HEK293T (cell line): ENCODE measurements at regions not wholly inside any gene's neighbourhood (a gene's known extent, or its start where the extent isn't known, plus 50 kb on each side); places are given as distances from the start of the nearest gene placed in this dataset.

Source experiments
- CTCF ChIA-PET: fragments of 350-600 bp; formaldehyde crosslinking; extraction: SDS; loops from one replicate; lab custom pipeline; 2021; ENCODE audit warnings: antibody characterized with exemption, inconsistent platforms; lab: Yijun Ruan, JAX
- POLR2A ChIA-PET: fragments of 350-600 bp; formaldehyde crosslinking; extraction: SDS; loops from one replicate; lab custom pipeline; 2020; ENCODE audit warnings: antibody characterized with exemption, inconsistent platforms; lab: Yijun Ruan, JAX
- DNase-seq: peaks from one replicate; pipeline ENCODE4 v3.0.0; 2012; ENCODE audit warnings: mixed read lengths; ENCODE audit errors: extremely low spot score
- ARNT ChIP-seq: fragments of 450-650 bp; IDR thresholded peaks from 2 replicates; pipeline ENCODE4 v1.6.1; 2017; ENCODE audit warnings: mild to moderate bottlenecking
- BHLHE40 ChIP-seq: fragments of 450-650 bp; IDR thresholded peaks from 2 replicates; pipeline ENCODE4 v1.6.1; 2016; ENCODE audit warnings: mild to moderate bottlenecking, moderate library complexity, borderline replicate concordance
- CTBP1 ChIP-seq: fragments of 450-650 bp; IDR thresholded peaks from 2 replicates; pipeline ENCODE4 v1.6.1; 2016; ENCODE audit warnings: borderline replicate concordance
- ELF4 ChIP-seq: fragments of 450-650 bp; IDR thresholded peaks from 2 replicates; pipeline ENCODE4 v1.6.1; 2017; ENCODE audit warnings: antibody characterized with exemption
- FOXA1 ChIP-seq: fragments of 450-650 bp; IDR thresholded peaks from 2 replicates; pipeline ENCODE4 v1.6.1; 2016; ENCODE audit warnings: mild to moderate bottlenecking
- FOXK2 ChIP-seq: fragments of 450-650 bp; IDR thresholded peaks from 2 replicates; pipeline ENCODE4 v1.6.1; 2016; ENCODE audit warnings: mild to moderate bottlenecking
- FOXM1 ChIP-seq: fragments of 450-650 bp; IDR thresholded peaks from 2 replicates; pipeline ENCODE4 v1.6.1; 2017; ENCODE audit warnings: mild to moderate bottlenecking, borderline replicate concordance
- HDGF ChIP-seq: fragments of 450-650 bp; IDR thresholded peaks from 2 replicates; pipeline ENCODE4 v1.6.1; 2017; ENCODE audit warnings: antibody characterized with exemption, borderline replicate concordance
- L3MBTL2 ChIP-seq: fragments of 450-650 bp; conservative IDR thresholded peaks from 2 replicates; pipeline ENCODE4 v1.6.1; 2016; ENCODE audit warnings: mild to moderate bottlenecking
- LEF1 ChIP-seq: fragments of 450-650 bp; IDR thresholded peaks from 2 replicates; pipeline ENCODE4 v1.6.1; 2017; ENCODE audit warnings: mild to moderate bottlenecking, borderline replicate concordance
- NFRKB ChIP-seq: fragments of 450-650 bp; IDR thresholded peaks from 2 replicates; pipeline ENCODE4 v1.6.1; 2016; ENCODE audit warnings: mild to moderate bottlenecking, moderate library complexity
- PKNOX1 ChIP-seq: fragments of 450-650 bp; IDR thresholded peaks from 2 replicates; pipeline ENCODE4 v1.6.1; 2016
- SP1 ChIP-seq: fragments of 450-650 bp; IDR thresholded peaks from 2 replicates; pipeline ENCODE4 v1.6.1; 2017
- SUZ12 ChIP-seq: fragments of 450-650 bp; IDR thresholded peaks from 2 replicates; pipeline ENCODE4 v1.6.1; 2016; ENCODE audit warnings: mild to moderate bottlenecking
- TARDBP ChIP-seq: fragments of 450-650 bp; IDR thresholded peaks from 2 replicates; pipeline ENCODE4 v1.6.1; 2016
- ZNF384 ChIP-seq: fragments of 450-650 bp; IDR thresholded peaks from 2 replicates; pipeline ENCODE4 v1.6.1; 2016

- CTCF ChIA-PET = no interaction called here
- no peak for DNase-seq
- POLR2A ChIA-PET = no interaction called here
- TF ChIP-seq NFRKB (no peak), PKNOX1 (no peak), TARDBP (no peak), HDGF (no peak), SUZ12 (no peak), FOXK2 (no peak), ZNF384 (no peak), LEF1 (no peak), FOXA1 (no peak)
Observed at GRCh38 chr2:194455358-194455757, 1201.7 kb upstream of the SLC39A10 start.

GRCh38 chr2:194452504-194452903 is 1204.5 kb upstream of the SLC39A10 start:
- no peak for DNase-seq
- no peak for TF ChIP-seq ELF4
- no peak for TF ChIP-seq SP1
- TF ChIP-seq ARNT = no peak
- TF ChIP-seq LEF1 = no peak
- TF ChIP-seq HDGF = no peak
- no peak for TF ChIP-seq PKNOX1
- TF ChIP-seq L3MBTL2 = no peak
- no peak for TF ChIP-seq FOXA1
- TF ChIP-seq SUZ12 = no peak
- no peak for TF ChIP-seq BHLHE40
- TF ChIP-seq CTBP1 = no peak
- TF ChIP-seq ZNF384 = no peak
- no peak for TF ChIP-seq FOXM1
- no peak for TF ChIP-seq FOXK2
- TF ChIP-seq NFRKB = no peak
- TF ChIP-seq TARDBP = no peak
- ChIA-PET CTCF (no interaction called here), POLR2A (no interaction called here)

- CTCF ChIA-PET = no interaction called here
- POLR2A ChIA-PET = no interaction called here
- DNase-seq = no peak
- TF ChIP-seq L3MBTL2 (no peak), HDGF (no peak), FOXK2 (no peak), BHLHE40 (no peak), LEF1 (no peak), TARDBP (no peak), ZNF384 (no peak), SUZ12 (no peak)
Observed at GRCh38 chr2:194445226-194445625, 1211.8 kb upstream of the SLC39A10 start.

- ChIA-PET POLR2A (no interaction called here), CTCF (no interaction called here)
- no peak for TF ChIP-seq CTBP1
- no peak for TF ChIP-seq ARNT
- no peak for TF ChIP-seq FOXA1
- TF ChIP-seq SUZ12 = no peak
- no peak for TF ChIP-seq LEF1
- TF ChIP-seq HDGF = no peak
- TF ChIP-seq BHLHE40 = no peak
- no peak for TF ChIP-seq TARDBP
- no peak for TF ChIP-seq NFRKB
- TF ChIP-seq PKNOX1 = no peak
- no peak for TF ChIP-seq SP1
- no peak for TF ChIP-seq FOXM1
- no peak for TF ChIP-seq L3MBTL2
- TF ChIP-seq ZNF384 = no peak
- no peak for TF ChIP-seq FOXK2
- TF ChIP-seq ELF4 = no peak
- DNase-seq = no peak
Observed at GRCh38 chr2:194443926-194444325, 1213.1 kb upstream of the SLC39A10 start.

GRCh38 chr2:194424683-194425209 is 1232.3 kb upstream of the SLC39A10 start:
- TF ChIP-seq BHLHE40 (no peak), CTBP1 (no peak), TARDBP (no peak), ZNF384 (no peak), FOXM1 (no peak), ARNT (no peak), PKNOX1 (no peak), L3MBTL2 (no peak), HDGF (no peak), NFRKB (no peak), FOXK2 (no peak), SP1 (no peak), SUZ12 (no peak), FOXA1 (no peak), ELF4 (no peak)
- no peak for DNase-seq
- CTCF ChIA-PET = interaction anchor here (0.6 kb wide), 1 partner anchor 1115 kb away, joined by 3 read pairs; no protein-coding TSS in a partner anchor
- POLR2A ChIA-PET = no interaction called here

GRCh38 chr2:194411221-194411620 is 1245.8 kb upstream of the SLC39A10 start:
- DNase-seq = no peak
- POLR2A ChIA-PET = no interaction called here
- no peak for TF ChIP-seq SUZ12
- no peak for TF ChIP-seq FOXA1
- TF ChIP-seq ARNT = no peak
- TF ChIP-seq TARDBP = no peak
- TF ChIP-seq L3MBTL2 = no peak
- TF ChIP-seq NFRKB = no peak
- TF ChIP-seq CTBP1 = no peak
- no peak for TF ChIP-seq BHLHE40
- no peak for TF ChIP-seq HDGF
- TF ChIP-seq FOXM1 = no peak
- CTCF ChIA-PET = interaction anchor here (0.6 kb wide), 1 partner anchor 687 kb away, joined by 3 read pairs; no protein-coding TSS in a partner anchor
